Hematopoietic multipotent progenitor cell treated with erythropoietin and hydrocortisone succinate and interleukin-3 and kit ligand, for 8 days (in vitro differentiated cells): ENCODE measurements at regions not wholly inside any gene's neighbourhood (a gene's known extent, or its start where the extent isn't known, plus 50 kb on each side); places are given as distances from the start of the nearest gene placed in this dataset.
"Not testable (repeated sequence)": the region's sequence is repeated elsewhere in the genome, so short reads cannot be mapped to it uniquely, and the experiment has no call there.

Experiments
- DNase-seq: peaks from one replicate; pipeline ENCODE4 v3.0.0-alpha.2; 2015

DNA sequence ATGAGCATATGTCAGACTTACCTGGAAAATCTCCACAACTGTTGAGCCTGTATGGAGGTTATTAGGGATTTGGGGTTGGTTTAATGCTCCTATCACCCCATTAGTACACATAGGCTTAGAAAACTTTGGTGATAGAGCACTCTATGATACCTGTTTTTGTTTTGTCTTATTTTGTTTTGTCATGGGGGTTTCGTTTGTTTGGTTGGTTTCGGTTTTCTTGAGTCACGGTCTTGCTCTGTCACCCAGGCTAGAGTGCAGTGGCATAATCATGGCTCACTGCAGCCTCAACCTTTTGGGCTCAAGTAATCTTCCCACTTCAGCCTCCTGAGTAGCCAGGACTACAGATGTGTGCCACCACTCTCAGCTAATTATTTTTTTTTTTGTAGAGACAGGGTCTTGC, 70.0 kb downstream of the MZT1 start:
- no peak for DNase-seq

DNA sequence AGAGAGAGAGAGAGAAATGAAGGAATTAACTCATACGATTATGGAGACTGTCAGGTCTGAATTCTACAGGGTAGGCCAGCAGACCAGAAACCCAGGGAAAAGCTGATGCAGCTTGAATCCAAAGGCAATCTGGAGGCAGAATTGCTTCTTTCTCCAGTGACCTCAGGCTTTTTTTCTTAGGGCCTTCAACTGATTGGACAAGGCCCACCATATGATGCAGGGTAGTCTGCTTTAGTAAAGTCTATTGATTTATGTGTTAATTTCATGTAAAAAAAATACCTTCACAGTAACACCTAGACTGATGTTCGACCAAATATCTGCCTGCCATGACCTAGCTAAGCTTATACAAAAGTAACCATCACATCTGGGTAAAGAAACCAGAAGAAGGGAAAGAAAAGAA, 71.1 kb downstream of the MZT1 start:
- no peak for DNase-seq

DNA sequence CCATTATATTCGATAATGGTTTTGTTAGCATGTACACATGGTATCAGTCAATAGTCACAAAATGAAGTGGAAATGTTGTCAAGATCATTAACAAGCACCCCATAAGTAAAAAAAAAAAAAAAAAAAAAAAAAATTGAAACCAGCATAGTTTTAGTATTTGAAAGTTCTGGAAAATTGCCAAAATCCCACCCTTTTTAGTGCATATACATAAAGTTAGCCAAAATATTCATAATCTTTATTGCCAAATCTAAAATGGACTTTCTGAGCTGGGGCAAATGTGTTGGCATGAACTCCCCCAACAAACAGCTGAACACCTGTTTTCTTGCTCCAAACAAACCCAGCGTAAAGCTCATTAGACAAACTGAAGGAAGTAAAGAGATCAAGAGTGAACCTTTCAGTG, 73.9 kb downstream of the MZT1 start:
- no peak for DNase-seq

- DNase-seq: no peak
These were observed 74.7 kb downstream of the MZT1 start for GRCh38 chr13:72652681-72653080.

- no peak for DNase-seq
These were observed 76.3 kb downstream of the MZT1 start for GRCh38 chr13:72651144-72651543.

DNA sequence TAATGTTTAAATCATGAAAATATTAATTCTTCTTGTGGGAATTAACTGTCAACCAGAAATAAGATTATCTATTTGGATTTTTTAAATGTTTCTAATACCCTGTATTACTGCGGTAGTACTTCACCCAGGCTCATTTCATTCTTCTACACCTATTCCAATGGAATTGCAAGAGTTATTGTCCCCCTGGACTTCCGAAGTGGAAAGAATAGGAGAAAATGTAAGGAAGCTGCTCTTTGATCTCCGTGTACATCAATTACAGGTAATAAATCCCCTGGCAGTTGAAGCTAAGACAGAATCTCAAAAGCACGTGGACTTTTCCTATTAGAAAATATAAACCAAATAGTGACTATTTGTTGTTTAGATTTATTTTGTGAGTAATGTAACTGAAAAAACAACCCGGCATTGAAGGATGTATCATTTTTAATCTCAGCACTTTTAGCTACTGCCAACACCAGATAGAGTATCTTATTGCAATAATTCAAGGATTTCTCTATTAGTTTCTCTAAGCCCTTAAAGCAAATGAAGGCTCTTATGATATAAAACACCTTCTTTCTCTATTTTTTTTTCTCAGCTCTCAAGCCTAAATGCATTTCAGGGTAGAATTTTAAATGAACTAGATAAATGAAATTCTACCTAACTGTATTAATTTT, 77.3 kb downstream of the MZT1 start:
- no peak for DNase-seq

GRCh38 chr13:72648513-72649065, 78.8 kb downstream of the MZT1 start:
- no peak for DNase-seq

DNA sequence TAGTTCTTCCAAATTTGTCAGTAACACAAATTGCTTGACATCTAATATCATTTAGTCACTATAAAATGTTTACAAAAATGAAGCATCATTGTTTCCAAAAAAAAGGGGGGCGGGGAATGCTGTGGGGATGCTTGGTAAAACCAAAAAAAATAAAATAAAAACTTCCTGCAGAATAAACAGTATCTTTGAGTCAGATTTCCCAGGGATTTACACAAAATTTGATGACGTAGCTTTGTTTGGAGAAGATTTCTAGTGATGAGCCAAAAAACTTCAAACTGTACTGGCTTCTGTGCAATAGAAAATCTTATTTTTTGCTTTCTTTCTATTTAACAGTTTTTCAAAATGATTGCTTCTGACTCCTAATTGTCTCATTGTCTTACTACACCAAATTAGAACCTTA, 80.0 kb downstream of the MZT1 start:
- no peak for DNase-seq

- no peak for DNase-seq
These were observed 81.9 kb downstream of the MZT1 start for GRCh38 chr13:72645521-72645920.

DNA sequence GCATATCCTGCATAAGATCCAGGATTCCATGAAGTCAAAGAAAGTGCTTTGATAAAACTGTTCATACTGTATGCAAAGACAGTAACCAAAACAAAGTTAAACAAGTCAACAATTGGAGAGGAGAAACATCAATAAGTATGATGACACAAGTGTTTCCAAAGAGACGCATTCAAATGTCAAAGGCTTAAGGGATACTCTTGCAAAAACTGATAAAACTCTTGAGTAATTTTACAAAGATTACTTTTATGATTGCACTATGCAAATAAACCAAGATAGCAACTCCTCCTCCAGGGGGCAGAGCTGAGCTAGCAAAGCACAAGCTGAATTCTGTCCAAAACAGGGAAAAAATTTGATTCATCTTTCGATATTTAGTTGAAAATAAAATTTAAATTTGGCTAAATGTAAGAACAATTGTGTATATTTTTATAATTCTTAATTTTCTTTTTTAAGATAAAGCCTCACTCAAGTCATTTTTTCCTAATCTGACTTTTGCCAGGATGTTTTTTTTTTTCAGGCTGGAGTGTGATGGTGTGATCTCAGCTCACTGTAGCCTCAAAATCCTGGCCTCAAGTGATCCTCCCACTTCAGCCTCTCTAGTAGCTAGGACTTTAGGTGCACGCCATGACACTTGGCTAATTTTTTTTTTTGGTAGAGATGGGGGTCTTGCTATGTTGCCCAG, 84.0 kb downstream of the MZT1 start:
- peak; percentile 62 for DNase-seq

DNA sequence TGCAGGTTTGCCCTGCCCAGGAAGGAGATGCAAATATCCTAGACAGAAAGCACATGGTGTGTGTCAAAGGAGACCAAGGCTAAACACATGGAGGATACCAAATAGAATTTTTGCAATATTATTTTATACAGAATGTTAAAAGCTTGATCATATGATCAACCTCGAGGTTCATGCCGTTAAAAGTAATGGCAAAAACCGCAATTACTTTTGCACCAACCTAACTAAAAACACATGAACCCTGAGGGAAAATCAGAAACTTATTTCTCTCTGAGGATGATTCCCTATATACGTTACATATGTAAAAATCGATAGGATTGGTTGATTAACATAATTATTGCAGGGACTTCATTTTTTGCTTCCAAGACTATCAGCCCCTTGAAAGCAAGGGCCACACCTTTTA, 88.1 kb downstream of the MZT1 start:
- no peak for DNase-seq

DNA sequence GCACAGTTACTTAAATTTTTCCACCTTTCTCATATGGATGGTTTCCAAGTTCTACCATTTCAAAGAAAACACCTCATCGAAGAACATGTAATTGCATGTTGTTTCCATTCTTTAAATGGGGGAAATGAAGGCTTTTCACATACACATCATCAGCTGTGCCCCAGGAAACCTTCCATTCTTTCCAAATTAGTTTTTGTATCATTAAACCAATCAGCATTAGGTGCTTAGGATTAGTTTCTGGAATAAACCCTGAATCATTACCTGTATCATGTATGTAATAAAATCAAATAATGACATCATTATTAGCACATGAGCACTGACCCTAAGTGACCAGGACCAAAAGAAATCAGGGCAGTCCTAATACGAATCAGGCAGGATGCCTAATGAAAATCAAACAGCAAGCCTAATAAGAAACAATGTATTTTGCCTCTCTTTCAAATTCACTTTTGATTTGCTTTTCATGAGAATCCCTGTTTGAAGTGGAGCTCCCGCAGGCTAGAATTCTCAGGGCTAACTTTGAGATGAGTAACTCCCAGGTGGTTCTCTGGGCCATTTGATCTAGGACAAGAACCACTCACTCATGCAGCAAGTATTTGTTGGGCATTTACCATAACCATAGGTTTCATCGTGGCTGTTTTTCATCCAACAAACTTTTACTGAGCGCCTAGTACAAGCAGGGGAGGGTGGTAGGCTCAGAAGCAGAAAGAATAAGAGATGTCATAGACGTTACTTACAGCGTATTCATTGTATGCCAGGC, 89.2 kb downstream of the MZT1 start:
- DNase-seq: no peak

DNA sequence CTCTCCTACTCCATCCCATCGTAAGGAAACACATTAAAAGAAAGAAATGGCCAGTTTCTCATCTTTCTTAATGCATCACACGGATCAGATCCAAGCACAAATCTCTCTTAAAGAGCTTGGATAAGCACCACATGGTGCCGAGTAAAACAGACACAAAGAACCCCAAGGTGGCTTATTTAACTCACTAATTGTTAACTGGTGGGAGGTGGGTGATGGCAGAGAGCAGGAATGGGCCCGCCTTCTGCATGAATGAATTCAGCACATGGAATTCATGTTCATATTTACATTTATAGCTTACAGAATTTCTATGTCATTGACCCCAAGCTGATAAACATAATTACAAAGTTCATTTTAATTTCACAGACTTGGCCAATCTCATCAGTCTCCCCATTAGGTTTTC, 89.9 kb downstream of the MZT1 start:
- DNase-seq: no peak

- no peak for DNase-seq
These were observed 92.6 kb downstream of the MZT1 start for GRCh38 chr13:72634859-72635258.

DNA sequence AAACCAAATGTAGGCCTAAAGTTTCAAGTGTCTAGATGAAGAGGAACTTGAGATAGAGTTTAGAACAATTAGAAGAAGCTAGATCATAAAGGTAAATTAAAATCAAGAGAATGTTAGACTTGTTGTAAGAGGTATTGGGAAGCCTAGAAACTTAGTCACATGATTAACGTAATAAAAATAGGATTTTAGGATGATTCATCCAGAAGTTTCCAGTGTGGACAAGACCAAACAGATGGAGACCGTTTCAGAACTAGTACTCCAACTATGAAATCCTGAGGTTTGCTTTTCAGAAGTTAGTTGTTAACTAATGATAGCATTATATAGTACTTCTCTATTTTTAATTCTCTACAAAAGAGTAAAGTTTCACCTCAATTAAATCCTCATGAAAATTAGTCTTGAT, 104.9 kb downstream of the MZT1 start:
- DNase-seq: no peak

DNA sequence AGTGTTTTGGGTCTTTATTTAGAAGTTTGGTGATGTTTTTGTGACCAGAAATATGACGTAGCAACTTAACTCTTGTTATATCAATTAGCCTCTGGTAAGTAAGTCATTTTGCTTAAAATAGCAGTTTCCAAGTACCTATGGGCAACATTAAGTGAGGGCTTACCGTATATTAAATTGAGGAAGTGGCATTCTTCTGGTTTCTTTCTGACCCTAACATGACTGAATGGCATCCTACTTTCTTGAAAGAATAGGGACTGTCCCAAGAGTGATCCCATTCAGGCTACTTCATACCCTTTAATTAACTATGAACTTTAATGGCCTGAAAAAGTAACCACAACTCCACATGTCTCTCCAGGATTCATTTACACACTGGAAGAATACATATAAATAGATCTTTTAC, 106.6 kb downstream of the MZT1 start:
- no peak for DNase-seq

DNA sequence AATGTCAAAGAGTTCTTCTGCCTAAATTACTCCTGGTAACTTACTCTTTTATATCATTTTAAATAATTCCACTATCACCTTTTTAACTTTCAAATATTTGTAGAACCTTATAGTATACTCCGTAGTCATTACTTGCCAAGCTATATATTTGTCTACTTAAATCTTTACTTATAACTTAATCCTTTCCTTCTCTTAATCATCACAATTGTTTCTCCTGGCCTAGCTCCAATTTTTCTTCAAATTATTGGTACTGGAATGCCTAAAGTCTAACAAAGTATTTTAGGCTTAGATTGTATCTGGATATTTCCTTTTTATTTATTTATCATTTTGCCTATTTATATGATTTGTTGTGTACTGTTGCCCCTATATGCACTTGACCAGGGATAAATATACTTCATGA, 109.5 kb downstream of the MZT1 start:
- DNase-seq: no peak

DNA sequence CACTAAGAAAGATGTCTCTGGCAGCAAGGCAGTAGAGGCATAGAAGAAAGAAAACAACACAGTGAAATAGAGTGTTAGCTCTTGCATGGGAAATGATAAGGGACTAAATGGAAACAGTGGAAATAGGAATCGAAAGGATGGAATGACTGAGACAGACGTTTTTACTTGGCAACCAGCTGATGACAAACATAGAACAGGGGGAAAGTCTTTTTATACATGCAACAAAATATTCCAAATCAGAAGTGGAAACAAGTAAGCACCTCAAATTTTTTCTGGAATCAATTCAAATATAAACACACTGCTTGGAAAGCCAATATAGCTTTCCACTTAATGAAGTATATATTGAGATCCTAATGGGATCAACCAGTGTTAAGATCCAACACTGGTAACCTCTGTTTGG, 110.2 kb downstream of the MZT1 start:
- no peak for DNase-seq

GRCh38 chr13:72610251-72610891, 117.1 kb downstream of the MZT1 start:
- DNase-seq: not testable (repeated sequence)

GRCh38 chr13:72599178-72599743, 128.2 kb downstream of the MZT1 start:
- DNase-seq: no peak

GRCh38 chr13:72590091-72590740, 137.2 kb downstream of the MZT1 start:
- DNase-seq: no peak

DNA sequence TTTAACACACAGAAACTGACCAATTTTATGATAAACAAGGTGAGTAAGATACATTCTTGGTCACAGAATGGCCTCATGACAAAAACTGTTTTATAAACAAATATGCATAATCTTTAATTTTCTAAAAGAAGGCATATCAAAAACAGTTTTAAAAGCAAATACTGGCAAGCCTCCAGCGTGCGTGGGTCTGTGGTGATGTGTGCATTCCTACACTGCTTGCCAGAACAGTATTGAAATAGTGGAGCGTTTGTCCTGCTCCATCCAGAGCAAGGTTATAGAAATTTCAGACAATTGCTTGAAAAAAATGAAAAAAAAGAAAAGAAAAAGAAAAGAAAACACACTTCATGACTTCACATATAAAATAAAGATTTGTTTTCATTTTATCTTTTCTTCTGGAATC, 140.9 kb downstream of the MZT1 start:
- DNase-seq: no peak

DNA sequence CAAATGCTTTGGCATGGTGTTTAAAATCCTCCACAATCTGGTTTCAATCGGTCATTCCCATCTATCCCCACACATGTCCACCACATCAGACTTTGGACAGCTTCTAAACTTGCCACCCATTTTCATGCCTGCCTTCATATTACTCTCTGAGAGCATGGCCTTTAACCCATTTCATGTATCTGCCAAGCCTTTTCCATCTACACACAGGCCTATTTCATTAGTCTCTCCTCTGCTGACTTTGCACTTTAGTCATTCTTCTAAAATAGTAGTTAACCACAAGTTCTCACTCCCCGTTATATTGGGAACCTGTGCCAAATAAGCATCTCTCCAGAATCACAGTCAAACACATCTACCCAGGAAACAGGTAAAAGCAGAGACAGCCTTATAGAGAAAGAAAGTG, 142.2 kb downstream of the MZT1 start:
- no peak for DNase-seq
